ENCODE measurements at regions not wholly inside any gene's neighbourhood (a gene's known extent, or its start where the extent isn't known, plus 50 kb on each side); places are given as distances from the start of the nearest gene placed in this dataset.

- TF ChIP-seq ZFX (IDR thresholded peaks at IDR 0.05; ENCODE audit: borderline replicate concordance) (no peak), CTCF (IDR thresholded peaks at IDR 0.05) (no peak)
Observed at GRCh38 chr22:48808038-48808960, 1019.4 kb downstream of the BRD1 start.

GRCh38 chr22:48807155-48807554, 1020.5 kb downstream of the BRD1 start:
- no peak overlapping the region for H3K27ac ChIP-seq
- TF ChIP-seq CTCF (IDR thresholded peaks at IDR 0.05) (no peak), ZFX (IDR thresholded peaks at IDR 0.05; ENCODE audit: borderline replicate concordance) (no peak)

More at GRCh38 chr22:48808038-48808960, 1019.4 kb downstream of the BRD1 start:
- H3K27ac ChIP-seq: no peak overlapping the region

- no peak for TF ChIP-seq CTCF (IDR thresholded peaks at IDR 0.05)
- TF ChIP-seq ZFX (IDR thresholded peaks at IDR 0.05; ENCODE audit: borderline replicate concordance): no peak
- H3K27ac ChIP-seq: no peak overlapping the region
Observed at GRCh38 chr22:48806227-48806781, 1021.4 kb downstream of the BRD1 start.

GRCh38 chr22:48805516-48805915, 1022.2 kb downstream of the BRD1 start:
- no peak overlapping the region for H3K27ac ChIP-seq
- no peak for TF ChIP-seq ZFX (IDR thresholded peaks at IDR 0.05; ENCODE audit: borderline replicate concordance)

- no peak overlapping the region for H3K27ac ChIP-seq
- TF ChIP-seq CTCF (IDR thresholded peaks at IDR 0.05) (no peak), ZFX (IDR thresholded peaks at IDR 0.05; ENCODE audit: borderline replicate concordance) (no peak)
Observed at GRCh38 chr22:48804811-48805301, 1022.8 kb downstream of the BRD1 start.

- no peak overlapping the region for H3K27ac ChIP-seq
- TF ChIP-seq ZFX (IDR thresholded peaks at IDR 0.05; ENCODE audit: borderline replicate concordance) (no peak), CTCF (IDR thresholded peaks at IDR 0.05) (no peak)
Observed at GRCh38 chr22:48803948-48804810, 1023.5 kb downstream of the BRD1 start.

- TF ChIP-seq CTCF (IDR thresholded peaks at IDR 0.05) (no peak), ZFX (IDR thresholded peaks at IDR 0.05; ENCODE audit: borderline replicate concordance) (no peak)
- no peak overlapping the region for H3K27ac ChIP-seq
Observed at GRCh38 chr22:48803171-48803947, 1024.3 kb downstream of the BRD1 start.
